ENCODE measurements at regions not wholly inside any gene's neighbourhood (a gene's known extent, or its start where the extent isn't known, plus 50 kb on each side); places are given as distances from the start of the nearest gene placed in this dataset.

GRCh38 chr4:188197566-188197965 is 58.3 kb downstream of the TRIML1 start:
- DNase-seq = no peak

- DNase-seq = no peak
Measured at GRCh38 chr4:188198982-188199792, 59.9 kb downstream of the TRIML1 start.

- DNase-seq = no peak
Measured at GRCh38 chr4:188201851-188202250, 62.6 kb downstream of the TRIML1 start.

- no peak for DNase-seq
Measured at GRCh38 chr4:188206783-188207182, 67.5 kb downstream of the TRIML1 start.

GRCh38 chr4:188214861-188215260 is 75.6 kb downstream of the TRIML1 start:
- no peak for DNase-seq

- no peak for DNase-seq
Measured at GRCh38 chr4:188218392-188218791, 79.2 kb downstream of the TRIML1 start.

GRCh38 chr4:188220006-188220405 is 80.8 kb downstream of the TRIML1 start:
- no peak for DNase-seq

- no peak for DNase-seq
Measured at GRCh38 chr4:188221090-188221489, 81.8 kb downstream of the TRIML1 start.

- DNase-seq = no peak
Measured at GRCh38 chr4:188228279-188228678, 89.0 kb downstream of the TRIML1 start.

GRCh38 chr4:188232428-188232827 is 93.2 kb downstream of the TRIML1 start:
- DNase-seq = no peak

- DNase-seq = no peak
Measured at GRCh38 chr4:188242041-188242440, 102.8 kb downstream of the TRIML1 start.

GRCh38 chr4:188245651-188246050 is 106.4 kb downstream of the TRIML1 start:
- no peak for DNase-seq

- no peak for DNase-seq
Measured at GRCh38 chr4:188246488-188246887, 107.2 kb downstream of the TRIML1 start.

GRCh38 chr4:188254211-188254610 is 115.0 kb downstream of the TRIML1 start:
- DNase-seq = no peak

GRCh38 chr4:188262464-188262863 is 123.2 kb downstream of the TRIML1 start:
- DNase-seq = no peak

GRCh38 chr4:188263321-188263720 is 124.1 kb downstream of the TRIML1 start:
- no peak for DNase-seq

- no peak for DNase-seq
Measured at GRCh38 chr4:188266386-188266785, 127.1 kb downstream of the TRIML1 start.

- no peak for DNase-seq
Measured at GRCh38 chr4:188268131-188268908, 129.1 kb downstream of the TRIML1 start.

- DNase-seq = no peak
Measured at GRCh38 chr4:188270273-188271069, 131.2 kb downstream of the TRIML1 start.

GRCh38 chr4:188275686-188276085 is 136.4 kb downstream of the TRIML1 start:
- no peak for DNase-seq

GRCh38 chr4:188279184-188279583 is 139.9 kb downstream of the TRIML1 start:
- DNase-seq = no peak

GRCh38 chr4:188282471-188283232 is 143.4 kb downstream of the TRIML1 start:
- DNase-seq = no peak

Measured in stimulated activated naive CD4-positive, alpha-beta T cell treated with Interleukin-2 at 50 U/mL for 16 hours (primary cell).